Vagina (tissue), 2 donors: ENCODE measurements at regions not wholly inside any gene's neighbourhood (a gene's known extent, or its start where the extent isn't known, plus 50 kb on each side); places are given as distances from the start of the nearest gene placed in this dataset.

Source experiments
- DNase-seq, 2 donors: peaks; one replicate each; pipeline ENCODE4 v3.0.0-alpha.2; 2017; ENCODE audit errors: extremely low spot score in 2 of 2
- H3K27ac ChIP-seq: fragments of 200-600 bp; sonication (generic); one replicate; pipeline ENCODE4 v1.5.1; 2019
- H3K27me3 ChIP-seq: fragments of 200-600 bp; sonication (generic); one replicate; pipeline ENCODE4 v1.5.1; 2019
- H3K36me3 ChIP-seq, 2 donors: fragments of 200-600 bp; sonication (generic); one replicate each; pipeline ENCODE4 v1.5.1; 2017 to 2019
- H3K4me1 ChIP-seq: fragments of 200-600 bp; sonication (generic); one replicate; pipeline ENCODE4 v1.5.1; 2019
- H3K4me3 ChIP-seq, 2 donors: fragments of 200-600 bp; sonication (generic); 1 replicate in 1 of 2; 2 replicates in 1 of 2; pipeline ENCODE4 v1.5.1; 2016 to 2019
- H3K9me3 ChIP-seq: fragments of 200-600 bp; sonication (generic); one replicate; pipeline ENCODE4 v1.5.1; 2019
- CTCF ChIP-seq, 3 experiments: fragments of 450-650 bp in 2 of 3; fragments of 200-600 bp in 1 of 3; sonication (generic) in 1 of 3; IDR thresholded peaks; one replicate each; pipeline ENCODE4 v1.5.1; 2017 to 2019; ENCODE audit warnings: antibody characterized with exemption in 3 of 3, mild to moderate bottlenecking in 2 of 3, moderate library complexity in 2 of 3
- POLR2A ChIP-seq, 2 donors: fragments of 450-650 bp; IDR thresholded peaks; one replicate each; pipeline ENCODE4 v1.6.1; 2017; ENCODE audit warnings: antibody characterized with exemption in 2 of 2, mild to moderate bottlenecking in 2 of 2, moderate library complexity in 2 of 2
- POLR2AphosphoS5 ChIP-seq, 2 donors: sonication (generic); formaldehyde crosslinking; IDR thresholded peaks; one replicate each; pipeline ENCODE4 v1.9.0; 2017; ENCODE audit warnings: antibody characterized with exemption in 2 of 2, mild to moderate bottlenecking in 2 of 2, low read depth in 1 of 2; ENCODE audit not compliant: insufficient read depth in 1 of 2
- intact Hi-C: fragments of 100-400 bp; cut with DNase I; formaldehyde crosslinking; loops from one replicate; pipeline ENCODE4 v1.15.1; 2023

DNA sequence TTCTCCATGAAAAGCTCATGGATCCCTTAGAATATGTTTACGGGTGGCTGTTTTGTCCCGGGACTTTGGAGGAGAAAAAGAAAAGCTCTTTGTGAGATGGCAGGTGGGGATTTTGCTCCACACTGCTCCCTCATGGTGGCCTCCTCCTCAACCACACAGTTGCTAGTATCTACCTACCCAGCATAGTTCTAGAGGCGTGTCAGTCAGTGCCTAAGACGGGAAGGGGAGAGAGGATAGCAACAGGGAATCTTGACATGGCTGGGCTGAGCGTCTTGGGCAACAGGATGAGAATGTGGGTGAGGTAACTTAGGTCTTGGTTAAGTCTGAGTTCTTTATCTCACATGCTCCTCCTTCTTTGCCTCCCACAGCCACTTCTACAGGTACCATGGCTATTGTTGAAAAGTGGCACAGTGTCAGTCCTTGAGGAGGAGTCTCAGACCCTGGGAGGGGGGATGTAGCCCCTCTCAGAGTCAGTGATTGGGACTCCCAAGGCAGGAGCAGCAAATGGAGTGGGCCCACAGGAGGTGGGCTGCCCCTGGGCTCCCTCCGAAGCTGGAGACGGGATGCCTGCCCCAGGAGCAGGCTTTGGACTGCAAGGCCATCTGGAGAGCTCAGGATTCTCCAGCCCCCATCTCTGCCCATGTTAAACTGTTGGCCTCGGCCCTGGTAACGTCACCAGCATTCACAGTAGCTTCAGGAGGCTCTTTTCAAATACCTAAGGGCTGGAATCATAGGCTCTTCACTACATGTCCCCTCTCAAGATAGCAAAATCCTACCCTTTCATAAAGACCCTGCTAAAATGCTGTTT, 75.4 kb downstream of the TENT5C start:
- Histone ChIP-seq H3K27ac (no peak overlapping the region), H3K4me1 (no peaks in the 10 kb centered on the region), H3K36me3 (no peaks in the 10 kb centered on the region), H3K27me3 (no peaks in the 10 kb centered on the region), H3K9me3 (no peaks in the 10 kb centered on the region), H3K4me3 (no peak overlapping the region)
- intact Hi-C loops: no loop called here
- peak in 1 of 2 donors; percentile 71 for DNase-seq
- no peak for TF ChIP-seq CTCF (IDR thresholded peaks at IDR 0.05)
- no peak for TF ChIP-seq POLR2AphosphoS5 (IDR thresholded peaks at IDR 0.05; ENCODE audit: insufficient read depth in 1 of 2, low read depth in 1 of 2)
- no peak for TF ChIP-seq POLR2A (IDR thresholded peaks at IDR 0.05)

GRCh38 chr1:117681901-117682250, 76.0 kb downstream of the TENT5C start:
- no peak overlapping the region for H3K4me3 ChIP-seq
- H3K27me3 ChIP-seq: no peaks in the 10 kb centered on the region
- H3K36me3 ChIP-seq: no peaks in the 10 kb centered on the region
- no peaks in the 10 kb centered on the region for H3K9me3 ChIP-seq
- no peaks in the 10 kb centered on the region for H3K4me1 ChIP-seq
- no peak for TF ChIP-seq CTCF (IDR thresholded peaks at IDR 0.05)
- TF ChIP-seq POLR2A (IDR thresholded peaks at IDR 0.05): no peak
- no peak for TF ChIP-seq POLR2AphosphoS5 (IDR thresholded peaks at IDR 0.05; ENCODE audit: insufficient read depth in 1 of 2, low read depth in 1 of 2)
- H3K27ac ChIP-seq: no peak overlapping the region
- intact Hi-C loops: loop anchor here (2.0 kb wide), 1 partner anchor 45 kb away; no protein-coding TSS in a partner anchor
- no peak for DNase-seq

DNA sequence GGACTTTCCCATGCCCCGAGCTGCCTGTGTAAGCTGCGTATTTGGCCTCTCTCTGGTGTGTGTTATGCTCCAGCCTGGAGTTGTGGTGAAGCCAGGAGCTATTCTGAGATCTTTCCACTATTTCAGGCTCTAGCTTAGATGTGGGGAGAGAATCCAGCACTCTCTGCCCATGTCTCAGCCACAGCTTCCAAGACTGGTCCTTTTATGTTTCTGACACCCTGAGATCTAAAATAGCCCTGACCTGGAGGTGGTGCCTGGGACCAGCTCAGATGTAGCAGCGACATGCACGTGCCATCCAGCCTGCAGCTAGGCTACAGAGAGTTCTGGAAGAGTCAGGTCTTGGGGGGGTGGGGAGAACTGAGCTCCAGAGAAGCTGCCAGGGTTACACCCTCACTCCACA, 76.5 kb downstream of the TENT5C start:
- Histone ChIP-seq H3K4me3 (no peak overlapping the region), H3K36me3 (no peaks in the 10 kb centered on the region), H3K4me1 (no peaks in the 10 kb centered on the region), H3K9me3 (no peaks in the 10 kb centered on the region), H3K27ac (no peak overlapping the region), H3K27me3 (no peaks in the 10 kb centered on the region)
- peak in 1 of 2 donors; percentile 60 for DNase-seq
- intact Hi-C loops: loop anchor here (2.0 kb wide), 1 partner anchor 44 kb away; no protein-coding TSS in a partner anchor
- TF ChIP-seq POLR2A (IDR thresholded peaks at IDR 0.05) (no peak), CTCF (IDR thresholded peaks at IDR 0.05) (no peak), POLR2AphosphoS5 (IDR thresholded peaks at IDR 0.05; ENCODE audit: insufficient read depth in 1 of 2, low read depth in 1 of 2) (no peak)

DNA sequence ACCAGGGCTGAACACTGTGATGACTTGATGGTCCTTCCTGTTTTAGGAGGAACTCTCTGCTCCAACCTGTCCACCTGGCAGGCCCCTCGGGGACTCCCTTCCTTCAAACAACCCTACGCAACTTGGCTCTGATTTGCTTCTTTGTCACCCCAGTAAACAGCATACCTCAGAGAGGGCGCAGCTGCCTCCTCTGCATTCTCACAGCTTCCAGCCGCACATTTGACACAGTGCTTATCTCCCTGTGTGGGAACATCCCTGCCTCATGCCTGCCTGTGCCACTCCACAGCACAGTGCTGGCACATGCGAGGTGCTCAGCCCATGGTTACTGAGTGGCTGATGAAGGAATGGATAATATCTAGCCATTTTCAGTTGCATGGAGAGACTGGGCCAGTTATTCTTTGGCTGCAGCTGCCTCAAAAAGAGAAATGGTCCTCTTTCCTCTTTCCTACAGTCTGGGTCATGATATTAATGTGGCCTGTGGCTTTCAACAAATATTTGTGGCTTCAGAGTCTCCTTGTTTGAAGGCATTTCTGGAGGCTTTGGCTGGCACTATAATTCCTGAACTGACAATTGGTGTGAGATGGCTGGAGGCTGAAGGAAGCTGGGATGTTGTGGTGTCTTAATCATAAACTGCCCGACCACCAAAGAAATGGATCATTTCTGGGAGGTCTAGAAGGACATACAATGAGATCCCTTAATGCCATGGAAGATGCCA, 77.9 kb downstream of the TENT5C start:
- Histone ChIP-seq H3K36me3 (no peaks in the 10 kb centered on the region), H3K4me3 (no peak overlapping the region), H3K27ac (no peak overlapping the region), H3K9me3 (no peaks in the 10 kb centered on the region), H3K4me1 (no peaks in the 10 kb centered on the region), H3K27me3 (no peaks in the 10 kb centered on the region)
- intact Hi-C loops: loop anchor here (2.0 kb wide), 1 partner anchor 43 kb away; no protein-coding TSS in a partner anchor
- TF ChIP-seq POLR2A (IDR thresholded peaks at IDR 0.05): no peak
- TF ChIP-seq CTCF (IDR thresholded peaks at IDR 0.05): no peak
- DNase-seq: peak in 1 of 2 donors; percentile 77
